ENCODE measurements at regions not wholly inside any gene's neighbourhood (a gene's known extent, or its start where the extent isn't known, plus 50 kb on each side); places are given as distances from the start of the nearest gene placed in this dataset.

- H3K79me2 ChIP-seq (ENCODE audit: insufficient read depth, low read length) = no peaks in the 10 kb centered on the region
- FAIRE-seq = no peak
- no peak for ATAC-seq
- peaks cover 25% of the 10 kb centered on the region; the same call in 1 of the 2 replicates for H3K4me1 ChIP-seq (ENCODE audit: insufficient read depth, low read length)
- DNase-seq (ENCODE audit: low spot score) = no peak
- no peak overlapping the region for H3K4me2 ChIP-seq (ENCODE audit: low read depth, low read length)
- no peak overlapping the region for H3K4me3 ChIP-seq (replicated peaks in 1 of 3; ENCODE audit: insufficient read depth in 1 of 3, low read depth in 2 of 3, low read length in 3 of 3)
- no peaks in the 10 kb centered on the region for H4K20me1 ChIP-seq (ENCODE audit: insufficient read depth, low read length)
- no peaks in the 10 kb centered on the region; a peak in 1 of 5 replicates for H3K27me3 ChIP-seq (ENCODE audit: control insufficient read depth in 1 of 2, insufficient read depth in 2 of 2, low read length in 2 of 2)
- TF ChIP-seq ZNF572 (CRISPR knock-in tag; IDR thresholded peaks at IDR 0.05) (no peak), MAFF (IDR thresholded peaks at IDR 0.05; ENCODE audit: low read depth, low read length) (peak; percentile 70), STAT6 (CRISPR knock-in tag; IDR thresholded peaks at IDR 0.05; ENCODE audit: borderline replicate concordance) (no peak), ZNF337 (CRISPR knock-in tag; IDR thresholded peaks at IDR 0.05; ENCODE audit: borderline replicate concordance, low read depth) (no peak), HNRNPK (IDR thresholded peaks at IDR 0.05; ENCODE audit: low read depth, low read length, poor library complexity, severe bottlenecking) (no peak), NFE2L2 (IDR thresholded peaks at IDR 0.05; ENCODE audit: low read length) (peak; percentile 65; the same call in 1 of the 2 replicates), ZNF20 (CRISPR knock-in tag; IDR thresholded peaks at IDR 0.05) (no peak), MAFK (conservative IDR thresholded peaks at IDR 0.05 in 1 of 2, IDR thresholded peaks at IDR 0.05 in 1 of 2; ENCODE audit: low read length in 2 of 2) (peak; percentile 70 to 80), ZNF780A (CRISPR knock-in tag; IDR thresholded peaks at IDR 0.05) (no peak)
- TF ChIP-seq, protein P1, sequence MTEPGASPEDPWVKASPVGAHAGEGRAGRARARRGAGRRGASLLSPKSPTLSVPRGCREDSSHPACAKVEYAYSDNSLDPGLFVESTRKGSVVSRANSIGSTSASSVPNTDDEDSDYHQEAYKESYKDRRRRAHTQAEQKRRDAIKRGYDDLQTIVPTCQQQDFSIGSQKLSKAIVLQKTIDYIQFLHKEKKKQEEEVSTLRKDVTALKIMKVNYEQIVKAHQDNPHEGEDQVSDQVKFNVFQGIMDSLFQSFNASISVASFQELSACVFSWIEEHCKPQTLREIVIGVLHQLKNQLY (CRISPR knock-in tag; IDR thresholded peaks at IDR 0.05) = no peak
- intact Hi-C loops (cut with micrococcal nuclease; ENCODE audit: unreplicated experiment) (loop anchor here (5.0 kb wide), 1 partner anchor 118 kb away; no protein-coding TSS in a partner anchor), in situ Hi-C loops (cut with HindIII; ENCODE audit: extremely low pct_ligation_motif_present, low pct_unique_long_range_greater_than_20kb) (no loop called here)
- no peak overlapping the region for H3K27ac ChIP-seq (ENCODE audit: extremely low read length, insufficient read depth, low read length)
- H3K9ac ChIP-seq (ENCODE audit: insufficient read depth, low read depth, low read length) = no peak overlapping the region
- ChIA-PET POLR2A (no interaction called here), CTCF (ENCODE audit: low intra/inter-chr PET ratio, low total read pairs) (no interaction called here)
- 7% methylated on average over 1 of the region's 1 CpG for WGBS (ENCODE audit: low lambda C conversion rate)
- BruUV-seq (replicated peaks) = no TSS peak
- no peak overlapping the region for H2AFZ ChIP-seq (ENCODE audit: low read length)
- no peaks in the 10 kb centered on the region for H3K36me3 ChIP-seq (replicated peaks in 1 of 2; ENCODE audit: control insufficient read depth in 1 of 2, insufficient read depth in 2 of 2, low read length in 2 of 2)
- no peaks in the 10 kb centered on the region for H3K9me3 ChIP-seq (ENCODE audit: low read length)
Observed at GRCh38 chr21:38625000-38625399, 126.7 kb upstream of the ERG start.
